Natural killer cell (primary cell): ENCODE measurements at regions not wholly inside any gene's neighbourhood (a gene's known extent, or its start where the extent isn't known, plus 50 kb on each side); places are given as distances from the start of the nearest gene placed in this dataset.

Experiments used
- ATAC-seq, 3 donors: fragments of 150-1000 bp in 2 of 3; fragments of 200-7000 bp in 1 of 3; cut with Tn5 transposase; 1 replicate in 1 of 3; 2 replicates in 2 of 3; pipeline ENCODE4 v1.10.0; 2021; ENCODE audit warnings: mild to moderate bottlenecking in 2 of 3, moderate library complexity in 2 of 3
- DNase-seq, 2 donors: peaks; one replicate each; pipeline versions ENCODE4 v3.0.0 to v3.0.0-alpha.2; 2013 to 2021; ENCODE audit warnings: mixed read lengths in 1 of 2
- H3K27ac ChIP-seq: one replicate; pipeline ENCODE4 v1.5.1; 2013; ENCODE audit warnings: mild to moderate bottlenecking, low read length
- H3K27me3 ChIP-seq: one replicate; pipeline ENCODE4 v1.6.1; 2013; ENCODE audit warnings: low read length; ENCODE audit not compliant: control insufficient read depth, insufficient read depth
- H3K36me3 ChIP-seq: one replicate; pipeline ENCODE4 v1.6.1; 2013; ENCODE audit warnings: low read length; ENCODE audit not compliant: control insufficient read depth, insufficient read depth
- H3K4me1 ChIP-seq: one replicate; pipeline ENCODE4 v1.6.1; 2013; ENCODE audit warnings: low read length; ENCODE audit not compliant: control insufficient read depth, insufficient read depth
- H3K4me3 ChIP-seq: one replicate; pipeline ENCODE4 v1.5.1; 2013; ENCODE audit warnings: low read length
- H3K9me3 ChIP-seq: one replicate; pipeline ENCODE4 v1.6.1; 2013; ENCODE audit warnings: low read length; ENCODE audit not compliant: control insufficient read depth, insufficient read depth
- H3K27ac Mint-ChIP-seq, 2 donors: one replicate each; pipeline ENCODE4 v1.8.0; 2022; ENCODE audit warnings: mild to moderate bottlenecking in 2 of 2, mixed read lengths in 2 of 2, moderate library complexity in 1 of 2
- H3K27me3 Mint-ChIP-seq, 2 donors: one replicate each; pipeline ENCODE4 v1.8.0; 2022; ENCODE audit warnings: low read depth in 2 of 2, mixed read lengths in 2 of 2
- H3K36me3 Mint-ChIP-seq: one replicate; pipeline ENCODE4 v1.8.0; 2022; ENCODE audit warnings: mixed read lengths
- H3K4me1 Mint-ChIP-seq, 2 donors: one replicate each; pipeline ENCODE4 v1.8.0; 2022; ENCODE audit warnings: mixed read lengths in 2 of 2
- H3K4me3 Mint-ChIP-seq: one replicate; pipeline ENCODE4 v1.8.0; 2022; ENCODE audit warnings: mild to moderate bottlenecking, moderate library complexity, mixed read lengths
- H3K9me3 Mint-ChIP-seq, 2 donors: one replicate each; pipeline ENCODE4 v1.8.0; 2022; ENCODE audit warnings: mixed read lengths in 2 of 2
- CTCF ChIP-seq: fragments of 200-600 bp; IDR thresholded peaks from one replicate; pipeline ENCODE4 v1.8.0; 2022; ENCODE audit warnings: antibody characterized with exemption
- WGBS: methylation state at CpG from one replicate; pipeline ENCODE4 v1.1.7; 2013; ENCODE audit warnings: missing lambda C conversion rate; ENCODE audit not compliant: insufficient coverage; 5-methylcytosine and 5-hydroxymethylcytosine counted together
- intact Hi-C: fragments of 100-400 bp; cut with micrococcal nuclease; formaldehyde crosslinking; loops from one replicate; pipeline ENCODE4 v1.14.2; 2022

DNA sequence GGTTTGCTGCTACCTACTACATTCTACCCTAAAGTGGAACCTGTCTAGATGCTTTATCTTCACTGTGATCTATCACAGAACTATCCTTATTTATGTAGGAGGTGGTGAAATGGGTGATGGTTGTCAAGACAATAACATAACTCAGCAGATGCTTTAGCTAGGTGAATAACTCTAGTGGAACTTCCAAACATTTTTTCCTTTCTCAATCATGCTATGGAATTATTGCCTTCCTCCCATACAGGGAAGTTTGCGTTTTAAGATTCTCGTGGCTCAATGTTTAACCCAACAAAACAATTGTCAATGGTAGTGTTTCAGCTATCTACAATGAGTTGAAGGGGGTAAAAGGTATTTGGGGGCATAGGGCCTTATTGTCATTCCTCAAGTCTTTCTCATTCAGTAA is 82.6 kb upstream of the GLI2 start:
- peaks cover 3% of the 10 kb centered on the region for H3K9me3 ChIP-seq
- Mint-ChIP-seq H3K4me1 (no peaks in the 10 kb centered on the region), H3K9me3 (peaks cover 12 to 14% of the 10 kb centered on the region in 2 donors), H3K27me3 (peaks cover 19 to 20% of the 10 kb centered on the region in 2 donors), H3K4me3 (no peak overlapping the region), H3K36me3 (peaks cover 10% of the 10 kb centered on the region), H3K27ac (no peak overlapping the region)
- no peak overlapping the region for H3K4me3 ChIP-seq
- no peak for ATAC-seq
- WGBS, result no CpG with 5 or more reads among the region's 2 CpGs
- TF ChIP-seq CTCF, result no peak
- H3K27me3 ChIP-seq, result no peaks in the 10 kb centered on the region
- no peak for DNase-seq
- H3K27ac ChIP-seq, result no peak overlapping the region
- H3K36me3 ChIP-seq, result no peaks in the 10 kb centered on the region
- intact Hi-C loops, result no loop called here
- no peaks in the 10 kb centered on the region for H3K4me1 ChIP-seq

DNA sequence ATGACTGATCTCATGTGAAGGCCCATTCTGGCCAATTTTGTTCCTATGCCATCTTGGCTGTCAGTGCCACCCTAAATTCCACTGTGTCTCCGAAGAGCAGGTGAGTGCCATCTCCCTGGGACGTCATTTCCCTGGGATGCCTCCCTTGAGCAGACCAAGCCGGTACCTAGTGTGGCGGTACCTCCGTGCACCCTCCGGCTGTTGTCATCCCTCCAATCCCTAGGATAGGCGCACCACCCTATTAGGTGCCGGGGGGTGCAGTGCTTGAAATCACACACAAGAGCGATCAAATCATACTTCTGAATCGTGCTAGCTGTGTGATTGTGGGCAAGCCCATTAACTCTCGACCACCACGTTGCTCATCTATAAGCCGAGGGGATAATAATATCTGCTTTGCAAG is 81.8 kb upstream of the GLI2 start:
- Histone ChIP-seq H3K9me3 (peaks cover 3% of the 10 kb centered on the region), H3K36me3 (no peaks in the 10 kb centered on the region), H3K4me3 (no peak overlapping the region), H3K4me1 (no peaks in the 10 kb centered on the region), H3K27ac (no peak overlapping the region), H3K27me3 (no peaks in the 10 kb centered on the region)
- Mint-ChIP-seq H3K4me3 (no peak overlapping the region), H3K36me3 (peaks cover 10% of the 10 kb centered on the region), H3K27ac (no peak overlapping the region), H3K9me3 (peaks cover 12 to 14% of the 10 kb centered on the region in 2 donors), H3K27me3 (peaks cover 19 to 23% of the 10 kb centered on the region in 2 donors), H3K4me1 (no peaks in the 10 kb centered on the region)
- intact Hi-C loops, result no loop called here
- 84% methylated on average over 13 of the region's 13 CpGs for WGBS
- no peak for ATAC-seq
- DNase-seq, result no peak
- TF ChIP-seq CTCF, result no peak

DNA sequence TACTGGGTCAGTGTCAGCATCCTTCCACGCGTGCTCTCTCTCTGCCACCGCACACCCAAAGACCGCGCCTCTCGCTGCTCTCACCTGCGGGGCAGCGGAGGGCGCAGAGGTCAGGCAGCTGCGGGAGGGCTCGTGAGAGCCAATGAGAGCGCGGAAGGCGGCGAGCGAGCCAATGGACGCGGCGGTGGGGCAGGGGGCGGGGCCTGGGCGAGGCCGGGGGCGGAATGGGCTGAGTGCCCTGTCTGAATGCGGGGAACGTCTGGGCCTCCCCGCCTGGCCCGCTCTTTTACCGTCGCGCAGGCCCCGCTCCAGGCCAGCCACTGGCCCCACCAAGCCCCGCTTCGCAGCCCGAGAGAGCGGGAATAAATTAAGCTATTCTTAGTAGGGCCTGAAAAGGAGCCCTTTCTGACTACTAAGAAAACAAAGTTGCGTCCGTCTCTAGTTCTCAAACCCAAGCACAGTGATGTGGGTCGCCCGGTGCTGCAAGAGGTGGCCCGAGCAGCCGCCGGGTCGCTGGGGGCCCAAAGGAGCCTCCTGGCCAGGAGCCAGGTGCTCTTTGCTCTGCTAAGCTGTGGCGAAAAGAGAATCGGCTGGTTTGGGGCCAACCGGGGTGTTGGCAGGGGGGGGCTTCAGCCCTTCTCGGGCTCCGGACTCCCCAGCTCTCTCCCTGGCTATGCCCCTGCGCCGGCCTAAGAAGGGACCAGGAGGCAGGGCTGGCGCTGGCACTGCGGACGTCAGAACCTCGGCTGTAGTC is 81.1 kb upstream of the GLI2 start:
- H3K4me1 ChIP-seq, result no peaks in the 10 kb centered on the region
- TF ChIP-seq CTCF, result no peak
- Mint-ChIP-seq H3K27me3 (peaks cover 19 to 30% of the 10 kb centered on the region in 2 donors), H3K27ac (no peak overlapping the region), H3K9me3 (peaks cover 12 to 13% of the 10 kb centered on the region in 2 donors), H3K4me3 (no peak overlapping the region), H3K36me3 (peaks cover 10% of the 10 kb centered on the region), H3K4me1 (no peaks in the 10 kb centered on the region)
- no peaks in the 10 kb centered on the region for H3K36me3 ChIP-seq
- no peak for DNase-seq
- WGBS, result 34% methylated on average over 54 of the region's 54 CpGs
- peaks cover 3% of the 10 kb centered on the region for H3K9me3 ChIP-seq
- H3K27me3 ChIP-seq, result no peaks in the 10 kb centered on the region
- no peak overlapping the region for H3K4me3 ChIP-seq
- no peak overlapping the region for H3K27ac ChIP-seq
- intact Hi-C loops, result no loop called here
- no peak for ATAC-seq
